NCI-H524 (cell line): ENCODE measurements at regions not wholly inside any gene's neighbourhood (a gene's known extent, or its start where the extent isn't known, plus 50 kb on each side); places are given as distances from the start of the nearest gene placed in this dataset.

ENCODE experiments used
- DNase-seq, 2 experiments: peaks; one replicate each; lab custom pipeline; 2025; lab: John Stamatoyannopoulos, UW

DNA sequence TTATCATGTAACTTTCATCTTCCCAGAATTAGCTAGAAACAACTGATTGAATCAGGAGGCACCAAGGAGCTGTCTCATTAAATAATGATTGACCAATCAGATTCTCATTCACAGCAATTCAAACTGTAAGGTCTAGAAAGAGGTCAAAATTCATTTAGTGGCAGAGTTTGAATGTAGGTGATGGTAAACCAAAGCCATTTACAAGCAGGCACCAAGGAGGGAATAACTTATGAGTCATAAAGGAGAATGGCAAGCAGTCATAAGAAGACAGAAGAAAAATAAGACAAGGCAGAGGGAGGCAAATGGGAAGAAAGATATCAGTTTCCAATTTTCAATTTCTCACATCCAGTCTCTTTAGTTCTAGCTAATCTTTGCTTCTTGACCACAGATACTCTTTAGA, 52.9 kb upstream of the DEFB112 start:
- no peak for DNase-seq

DNA sequence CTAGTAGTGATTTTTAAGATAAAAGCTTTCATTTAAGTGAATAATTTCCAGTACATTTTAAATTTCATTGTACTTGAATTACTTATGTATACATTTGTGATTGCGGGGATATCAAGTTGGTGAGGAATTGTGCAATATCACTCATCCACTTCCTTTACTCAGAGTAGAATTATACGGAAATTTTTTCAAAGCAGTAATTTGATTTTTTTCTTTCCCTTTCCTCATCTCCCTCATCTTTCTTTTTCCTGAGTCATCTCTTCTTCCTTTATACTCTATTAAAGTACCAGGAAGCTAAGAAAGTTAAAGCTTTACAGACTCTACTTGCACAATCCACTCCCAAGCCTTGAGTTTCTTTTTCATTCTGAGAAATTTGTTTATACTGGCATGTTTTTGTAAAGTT, 60.9 kb upstream of the DEFB112 start:
- no peak for DNase-seq

DNA sequence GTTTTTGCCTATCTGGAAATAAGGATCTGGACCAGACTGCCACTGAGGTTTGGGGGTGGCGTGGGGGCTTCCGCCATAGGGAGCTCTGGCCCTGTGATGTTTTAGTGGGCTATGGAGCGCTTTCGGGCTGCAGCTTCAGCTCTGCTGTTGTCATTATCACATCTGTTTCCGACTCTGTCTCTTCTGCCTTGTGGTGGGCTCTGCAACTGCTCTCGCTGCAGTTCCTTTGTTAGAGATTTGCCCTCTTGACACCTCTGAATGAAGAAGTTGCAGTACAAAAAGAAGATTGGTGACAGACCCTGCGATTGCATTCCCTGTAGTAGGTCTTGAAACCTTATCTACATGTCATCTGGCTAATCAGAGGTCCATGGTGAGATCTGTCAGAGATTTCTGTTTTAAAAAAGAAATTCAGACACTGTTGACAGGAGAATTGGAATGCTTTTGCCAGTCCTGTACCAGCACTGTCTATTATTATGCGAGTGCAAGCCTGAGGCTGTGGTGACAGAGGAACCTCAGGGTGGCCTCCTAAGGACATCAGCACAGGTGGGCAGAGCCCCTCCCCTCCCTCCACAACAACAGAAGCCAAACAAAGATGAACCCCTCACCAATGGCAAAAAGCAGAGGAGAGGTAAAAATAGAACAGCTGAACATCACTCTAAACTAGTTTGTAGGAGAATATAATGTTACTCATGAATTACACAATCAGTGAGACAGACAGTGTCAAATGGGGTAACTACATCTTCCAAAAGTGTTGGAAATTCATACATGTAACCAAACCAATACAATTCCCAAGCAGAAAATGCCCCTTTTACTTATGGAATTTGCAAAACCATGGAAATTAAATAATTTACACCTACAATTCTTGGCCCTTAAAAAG, 63.5 kb upstream of the DEFB112 start:
- DNase-seq: no peak

DNA sequence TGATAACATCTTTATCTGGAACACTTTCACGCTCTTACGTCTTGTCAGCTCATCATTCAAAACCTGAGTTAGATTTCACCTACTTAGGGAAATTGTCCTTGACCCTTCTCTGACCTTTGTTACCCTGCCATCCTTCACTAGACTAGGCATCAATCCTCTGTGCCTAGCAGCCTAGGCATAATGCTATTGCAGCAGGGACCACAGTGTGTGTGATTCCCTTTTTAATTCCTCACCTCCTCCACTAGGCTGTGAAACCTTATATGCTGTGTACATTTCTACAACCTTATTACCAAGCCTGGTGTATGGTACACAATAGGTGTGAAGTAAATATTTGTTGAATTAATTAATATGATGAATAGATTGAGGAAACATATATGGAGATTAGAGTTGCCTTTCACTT, 66.7 kb upstream of the DEFB112 start:
- DNase-seq: no peak

DNA sequence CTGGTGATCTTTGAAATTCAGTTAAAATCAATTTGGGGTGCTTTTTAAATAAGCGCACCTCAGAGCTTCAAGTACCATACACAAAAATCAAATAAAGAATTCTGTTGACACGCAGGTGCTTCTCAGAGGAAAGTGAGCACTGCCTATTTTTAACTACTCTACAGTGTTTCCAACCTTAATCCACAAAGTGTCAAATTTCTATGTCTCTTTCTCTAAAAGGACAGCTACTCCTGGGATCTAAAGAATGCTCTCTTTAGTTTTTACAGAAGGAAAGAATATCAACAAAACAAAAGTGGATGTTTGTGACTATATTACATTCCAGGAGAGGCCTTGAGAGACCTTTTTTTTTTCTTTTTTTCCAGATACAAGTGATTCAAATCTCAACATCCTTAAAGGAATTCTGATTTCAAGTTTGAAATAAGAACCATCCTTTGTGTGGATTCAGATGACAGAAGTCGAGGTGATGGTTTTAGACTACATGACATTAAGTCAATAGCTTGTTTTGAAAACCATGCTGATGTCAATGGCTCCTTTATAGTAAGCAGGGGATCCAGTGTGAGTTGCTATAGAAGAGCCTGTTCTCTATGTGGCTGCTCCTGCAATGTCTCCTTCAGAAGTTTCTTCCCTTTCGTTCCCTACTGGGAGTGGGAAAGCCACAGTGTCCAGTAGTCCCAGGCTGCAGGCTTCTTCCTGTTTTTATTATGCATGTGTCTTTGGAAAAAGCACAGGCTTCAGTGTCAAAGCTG, 67.2 kb upstream of the DEFB112 start:
- DNase-seq: no peak

DNA sequence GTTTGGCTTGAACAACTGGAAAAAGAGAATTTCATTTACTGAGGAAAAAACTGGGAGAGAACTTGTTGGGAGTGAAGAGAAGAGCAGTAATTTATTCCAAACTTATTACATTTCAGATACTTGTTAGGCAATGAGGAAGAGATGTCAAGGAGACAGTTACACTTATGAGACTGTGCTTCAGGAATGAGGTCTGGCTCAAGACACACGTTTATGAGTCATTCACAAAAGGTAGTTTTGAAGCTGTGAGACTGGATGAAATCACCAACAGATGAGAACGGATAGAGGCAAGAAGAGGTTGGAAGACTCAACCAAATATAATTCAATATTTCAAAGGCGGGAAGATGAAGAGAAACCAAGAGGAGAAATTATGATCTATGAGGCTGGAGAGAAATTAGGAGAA, 70.6 kb upstream of the DEFB112 start:
- no peak for DNase-seq

DNA sequence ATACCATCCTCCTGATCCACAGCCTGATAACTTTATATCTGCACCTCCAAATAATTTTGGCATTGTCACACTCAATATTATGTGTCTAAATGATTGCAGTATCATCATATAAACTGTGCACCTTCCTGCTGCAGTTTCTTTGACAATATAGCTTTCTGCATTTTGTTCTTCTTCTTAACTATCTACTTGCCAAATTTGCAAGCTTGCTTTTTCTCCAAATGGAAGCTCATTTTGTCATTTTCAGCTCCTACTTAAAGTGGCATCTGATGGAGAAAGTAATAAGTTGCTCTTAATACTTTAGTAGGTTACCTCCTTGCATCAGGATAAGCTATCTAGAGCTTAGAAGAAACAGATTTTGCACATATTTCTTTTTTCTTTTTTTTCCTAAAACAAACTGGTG, 74.0 kb upstream of the DEFB112 start:
- DNase-seq: no peak

DNA sequence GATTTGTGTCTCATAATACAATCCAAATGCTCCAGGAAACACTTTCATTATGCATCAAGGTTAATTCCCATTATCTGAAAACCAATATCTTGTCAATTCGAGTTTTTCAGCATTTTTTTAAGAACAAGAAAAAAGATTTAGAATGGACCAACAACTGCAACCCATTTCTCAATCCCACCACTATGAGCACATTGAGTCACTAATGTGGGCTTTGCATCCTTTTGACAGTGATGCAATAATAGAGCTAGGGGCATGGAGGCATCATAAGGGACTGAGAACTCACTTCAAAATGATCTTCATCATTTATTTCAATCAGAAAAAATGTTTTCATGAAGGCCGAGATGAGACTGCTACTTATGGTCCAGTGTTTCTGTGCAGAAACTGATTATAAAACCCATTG, 74.8 kb upstream of the DEFB112 start:
- DNase-seq: no peak

DNA sequence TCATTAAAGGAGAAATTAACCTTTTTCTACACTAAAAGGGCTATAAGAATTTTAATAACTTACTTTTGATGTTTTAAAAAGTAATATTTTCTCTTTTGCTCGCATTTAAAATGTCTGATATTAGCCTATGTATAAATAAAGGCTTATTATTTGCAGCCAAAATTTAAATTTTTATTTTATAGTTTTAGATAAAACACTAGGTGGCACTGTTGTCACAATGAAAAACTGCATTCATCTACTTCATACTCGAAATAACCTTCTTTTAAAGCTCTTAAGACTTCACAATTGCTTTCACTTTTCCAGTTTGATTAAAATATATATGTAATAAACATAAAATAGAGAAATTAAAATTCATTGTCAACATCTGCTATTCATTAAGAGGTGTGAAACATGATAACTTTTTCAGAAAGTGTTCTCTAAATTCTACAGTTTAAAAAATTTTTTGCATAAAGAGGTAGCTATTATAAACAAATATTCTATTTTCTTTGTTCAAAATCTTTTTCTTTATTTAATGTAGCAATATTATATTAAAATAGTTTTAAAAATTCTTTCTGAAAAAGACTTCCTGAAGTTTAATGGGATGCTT, 78.8 kb upstream of the DEFB112 start:
- DNase-seq: peak in 1 of 2 experiments; percentile 4

DNA sequence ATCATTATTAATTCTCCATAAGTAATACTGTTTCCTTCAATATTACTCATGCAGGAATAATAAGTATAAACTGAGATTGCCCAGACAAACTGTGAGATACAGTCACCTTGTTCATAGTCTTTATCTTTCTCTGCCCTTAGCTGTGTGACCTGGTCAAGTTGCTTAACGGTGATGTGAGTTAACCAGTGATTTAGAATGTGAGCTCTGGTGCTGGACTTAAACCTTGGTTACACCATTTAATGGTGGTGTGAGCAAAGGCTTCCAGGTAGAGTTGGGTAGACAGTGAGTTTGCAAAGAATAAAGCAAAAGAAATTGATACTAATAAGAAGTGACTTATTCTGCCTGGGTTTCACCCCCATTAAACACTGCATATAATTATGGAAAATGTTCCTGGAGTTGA, 86.2 kb upstream of the DEFB112 start:
- DNase-seq: no peak

DNA sequence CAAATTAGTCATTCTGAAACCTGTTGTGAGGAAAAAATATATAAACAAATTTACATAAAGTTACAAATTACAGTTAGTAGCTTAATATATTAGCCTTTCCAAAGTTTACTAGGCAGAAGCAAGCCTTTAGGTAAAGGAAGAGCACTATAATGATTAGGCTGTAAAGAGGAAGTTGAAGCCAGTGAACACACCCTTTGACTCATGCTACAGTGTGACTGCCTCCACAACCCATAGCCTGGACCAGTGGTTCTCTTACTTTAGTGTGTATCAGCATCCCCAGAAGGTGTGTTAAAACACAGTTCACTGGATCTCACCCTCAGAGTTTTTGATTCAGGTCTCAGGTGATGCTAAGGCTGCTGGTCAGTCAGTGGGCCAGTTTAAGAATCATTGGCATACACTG, 91.4 kb upstream of the DEFB112 start:
- DNase-seq: no peak

DNA sequence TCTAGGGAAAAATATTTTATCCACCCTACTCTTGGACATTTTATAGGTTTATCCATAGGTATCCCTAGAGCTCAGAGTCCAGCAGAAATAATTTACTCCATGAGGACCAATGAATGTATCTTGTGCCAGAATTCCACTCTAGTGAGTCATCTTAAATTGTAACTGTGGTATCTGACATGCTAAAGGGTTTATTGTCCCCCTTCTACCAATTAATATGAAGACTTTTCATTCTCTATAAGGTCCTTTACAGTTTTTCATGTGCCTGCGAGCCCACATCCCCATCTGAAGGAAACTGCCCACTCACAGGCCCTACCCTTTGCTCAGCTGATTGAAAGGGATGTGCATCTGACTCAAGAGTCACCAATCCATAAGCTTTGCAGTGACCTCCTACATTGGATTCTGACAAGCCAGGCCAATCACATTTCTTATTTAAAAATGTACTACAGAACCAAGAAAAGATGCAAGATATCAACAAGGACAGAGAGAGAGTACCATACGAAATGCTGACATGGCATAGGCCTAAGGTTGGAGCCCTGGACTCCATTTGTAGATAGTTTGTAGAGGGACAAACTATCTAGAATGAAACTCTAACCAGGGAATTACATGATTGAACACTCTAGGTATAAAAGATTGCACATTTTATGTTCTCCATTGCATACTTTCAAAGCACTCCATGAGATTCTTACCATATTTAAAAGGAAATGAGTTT, 93.4 kb upstream of the DEFB112 start:
- no peak for DNase-seq

DNA sequence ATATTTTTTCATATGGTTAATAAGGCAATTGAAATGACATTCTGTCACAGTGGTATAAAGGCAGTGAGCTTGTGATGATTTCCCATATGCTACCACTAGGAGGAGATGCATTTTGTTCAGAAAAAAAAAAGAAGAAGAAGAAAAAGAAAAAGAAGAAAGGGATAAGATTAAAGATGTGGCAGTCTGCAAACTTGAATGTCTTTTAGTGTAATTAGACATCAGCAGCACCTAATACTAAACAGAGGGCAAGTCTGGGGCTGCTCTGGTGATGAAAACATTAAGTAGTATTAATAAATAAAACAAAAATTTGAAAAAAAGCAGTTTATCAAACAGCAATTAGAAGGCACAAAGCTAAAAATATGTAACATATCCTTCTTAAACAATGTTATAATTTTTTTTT, 95.4 kb upstream of the DEFB112 start:
- DNase-seq: peak in 1 of 2 experiments; percentile 1

DNA sequence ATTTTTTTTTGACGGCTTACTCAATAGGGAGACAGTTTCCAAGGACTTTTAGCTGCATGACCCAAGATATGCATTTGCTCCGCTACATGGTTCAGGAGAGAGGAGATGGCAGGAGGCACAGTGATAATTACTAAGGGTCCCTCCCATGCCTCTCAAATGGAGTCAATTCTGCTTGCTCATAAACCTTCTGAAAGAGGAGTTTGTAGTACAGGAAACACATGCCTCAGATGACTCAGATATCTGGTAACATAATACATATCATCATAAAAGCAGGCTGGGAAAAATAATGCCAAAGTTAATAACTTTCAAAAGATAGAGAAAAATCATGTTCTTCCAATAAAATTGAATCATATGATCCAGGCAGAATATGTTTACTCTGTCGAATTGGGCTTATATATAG, 97.6 kb upstream of the DEFB112 start:
- no peak for DNase-seq

DNA sequence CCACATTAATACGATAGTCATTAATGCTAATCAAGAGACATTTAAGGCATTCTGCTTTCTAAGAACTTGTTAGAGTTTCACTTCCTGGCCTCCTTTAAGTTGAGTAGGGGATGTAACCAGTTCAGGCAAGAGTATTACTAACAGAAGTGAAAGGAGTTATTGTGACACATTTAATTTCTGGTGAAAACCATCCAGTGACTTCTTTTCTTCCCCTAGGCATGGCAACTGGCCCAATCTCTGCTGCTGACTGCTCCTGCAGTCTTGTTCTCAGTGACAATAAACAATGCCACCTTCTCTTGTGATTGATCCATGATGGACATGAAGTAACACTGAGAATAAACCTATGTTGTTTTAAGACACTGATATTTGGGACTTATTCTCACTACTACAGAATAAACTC, 130.9 kb upstream of the DEFB112 start:
- DNase-seq: no peak

DNA sequence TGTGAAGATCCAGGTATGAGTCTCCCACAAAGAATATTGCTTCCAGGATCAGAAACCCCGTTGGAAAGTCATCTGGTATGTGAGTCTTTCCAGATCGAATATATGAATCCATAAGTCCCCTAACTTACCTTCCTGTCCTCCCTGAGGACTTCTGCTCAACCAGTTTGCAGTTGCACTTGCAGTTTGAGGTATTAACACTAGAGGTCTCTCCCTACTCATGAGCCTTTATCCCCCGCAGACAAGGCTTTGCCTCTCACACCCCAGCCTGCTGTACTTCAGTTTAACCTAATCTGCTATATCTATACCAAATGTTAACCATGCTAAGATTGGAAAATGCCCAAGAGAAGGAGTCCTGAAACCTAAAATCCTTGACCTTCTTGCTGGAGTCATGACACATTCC, 135.3 kb upstream of the DEFB112 start:
- DNase-seq: no peak

DNA sequence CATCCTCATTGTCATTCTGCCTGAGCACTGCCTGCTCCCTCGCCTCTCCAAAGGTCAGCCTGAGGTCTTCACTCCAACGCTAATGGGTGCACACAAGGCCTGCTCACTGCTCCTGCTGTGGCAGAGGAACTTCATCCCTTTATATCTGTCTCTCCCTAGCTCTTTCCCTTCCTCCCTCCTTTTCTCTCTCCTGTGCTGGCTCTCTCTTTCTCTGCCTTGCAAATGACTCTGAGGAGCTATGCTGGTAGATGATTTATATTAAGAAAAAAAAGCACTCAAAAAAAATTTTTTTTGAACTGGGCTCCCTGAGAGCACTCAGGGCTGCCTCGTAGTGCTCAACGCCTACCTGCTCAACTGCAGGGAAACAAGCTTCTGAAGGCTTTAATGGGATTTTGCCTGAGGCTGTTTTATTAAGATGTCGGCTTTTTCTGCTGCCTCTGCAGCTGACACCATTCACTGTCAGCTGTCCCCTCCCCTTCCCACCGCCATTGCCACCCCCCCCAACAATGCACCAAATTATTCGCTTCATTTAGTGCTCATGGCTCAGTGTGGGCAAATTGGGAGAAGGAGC, 137.7 kb upstream of the DEFB112 start:
- DNase-seq: no peak

DNA sequence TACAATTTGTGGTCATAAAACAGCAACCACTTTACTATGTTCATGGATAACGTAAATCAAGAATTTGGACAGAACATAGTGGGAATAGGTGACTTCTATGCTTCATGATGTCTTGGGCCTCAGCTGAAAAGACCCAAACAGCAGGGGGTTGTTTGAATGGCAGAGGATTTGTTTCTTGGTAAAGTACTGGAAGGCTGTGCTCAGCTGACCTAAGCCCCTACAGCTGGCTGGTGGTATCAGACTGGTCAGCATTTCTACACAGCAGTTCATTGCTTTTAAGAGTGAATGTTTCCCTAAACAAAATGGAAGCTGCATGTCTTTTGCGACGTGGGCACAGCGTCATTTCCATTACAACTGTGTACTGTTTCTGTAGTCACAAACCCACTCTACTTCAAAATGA, 148.5 kb upstream of the DEFB112 start:
- DNase-seq: no peak

DNA sequence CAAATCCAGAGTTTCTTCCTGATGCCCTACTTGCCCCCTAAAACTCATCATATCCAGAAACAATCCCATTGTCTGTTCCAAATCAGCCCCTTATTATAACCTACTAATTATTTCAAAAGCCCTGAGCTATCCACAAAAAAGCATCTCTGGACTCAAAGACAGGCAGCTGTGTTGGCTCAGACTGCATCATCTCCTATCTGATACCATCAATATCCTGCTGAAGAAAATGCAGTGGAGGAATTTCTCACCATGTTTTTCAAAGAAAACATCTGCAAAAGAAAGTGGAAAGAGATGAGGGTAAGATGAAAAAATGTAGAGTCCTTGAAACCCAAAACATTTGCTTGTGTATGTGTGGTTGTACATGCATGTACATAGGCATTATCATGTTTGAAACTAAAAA, 153.0 kb upstream of the DEFB112 start:
- no peak for DNase-seq

DNA sequence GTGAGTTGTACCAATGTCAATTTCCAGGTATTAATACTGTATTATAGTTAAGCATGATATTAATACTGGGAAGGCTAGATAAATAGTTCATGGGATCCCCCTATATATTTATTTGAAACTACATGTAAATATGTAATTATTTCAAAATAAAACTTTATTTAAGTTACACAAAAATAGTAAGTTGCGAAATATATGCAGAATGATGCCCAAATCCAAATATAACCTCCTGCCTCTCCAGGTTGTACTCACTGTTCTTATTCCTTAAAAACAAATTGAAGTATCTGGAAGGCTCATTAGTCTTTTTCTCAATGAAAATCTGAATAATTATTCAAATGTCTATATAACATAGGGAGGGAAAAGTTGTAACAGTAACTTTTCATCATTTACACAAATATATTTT, 161.9 kb upstream of the DEFB112 start:
- DNase-seq: no peak

DNA sequence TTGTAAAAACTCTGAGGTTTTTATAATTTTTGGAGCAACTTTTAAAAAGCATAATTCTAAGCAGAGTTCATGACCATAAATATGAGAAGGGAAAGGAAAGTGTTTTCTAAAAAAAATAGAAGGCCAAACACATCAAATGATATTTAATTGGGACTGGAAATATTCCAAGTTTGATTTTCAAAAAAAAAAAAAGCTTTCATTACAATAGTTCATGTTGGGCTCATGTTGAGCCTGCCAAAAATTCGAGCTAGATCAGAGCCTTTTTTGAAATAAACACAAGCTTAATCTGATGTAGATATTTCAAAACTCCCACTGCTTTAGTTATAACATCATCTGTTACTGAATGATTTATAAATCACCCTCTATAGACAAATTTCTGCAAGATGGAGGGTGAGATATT, 163.4 kb upstream of the DEFB112 start:
- no peak for DNase-seq

DNA sequence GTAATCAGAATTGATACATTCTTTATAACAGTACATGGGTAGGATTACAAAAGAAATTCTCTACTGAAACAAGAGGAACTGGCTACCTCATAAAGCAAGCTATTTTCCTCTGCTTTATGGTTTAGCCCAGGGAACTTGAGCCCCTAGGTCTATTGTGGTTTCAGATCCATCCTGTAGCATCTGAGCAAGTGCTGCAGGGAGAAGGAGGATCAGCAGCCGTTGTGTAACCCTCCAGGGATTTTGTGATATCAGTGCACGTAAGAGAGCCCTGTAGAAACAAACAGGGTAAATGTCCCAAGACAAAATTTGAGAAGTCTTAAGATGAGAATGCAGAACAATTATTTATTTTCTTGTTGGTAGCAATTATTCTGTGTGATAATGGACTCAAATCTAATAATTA, 165.2 kb upstream of the DEFB112 start:
- DNase-seq: peak in 1 of 2 experiments; percentile 0
